ENCODE measurements at regions not wholly inside any gene's neighbourhood (a gene's known extent, or its start where the extent isn't known, plus 50 kb on each side); places are given as distances from the start of the nearest gene placed in this dataset.
A peak's percentile ranks its signal among the peaks of the same experiment; 100 is the strongest.

DNA sequence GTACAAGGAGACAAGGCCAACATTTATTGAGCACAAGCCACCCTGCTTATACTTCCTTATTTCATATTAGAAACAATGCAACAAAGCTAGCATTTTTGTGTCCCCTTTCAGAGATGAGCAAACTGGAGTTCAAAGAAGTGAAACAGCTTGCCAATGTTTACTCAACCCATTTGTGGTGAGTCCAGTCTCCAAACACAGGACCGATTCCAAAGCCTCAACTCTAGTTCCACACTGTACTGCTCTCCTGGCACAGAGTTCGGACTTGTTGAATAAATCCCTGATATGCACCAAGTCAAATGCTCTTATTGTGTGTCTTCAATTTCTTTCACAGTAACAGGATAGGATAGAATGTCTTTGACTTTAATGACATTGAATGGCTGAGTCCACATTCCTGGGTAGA lies 604.8 kb upstream of the BRINP1 start:
- DNase-seq: no peak

DNA sequence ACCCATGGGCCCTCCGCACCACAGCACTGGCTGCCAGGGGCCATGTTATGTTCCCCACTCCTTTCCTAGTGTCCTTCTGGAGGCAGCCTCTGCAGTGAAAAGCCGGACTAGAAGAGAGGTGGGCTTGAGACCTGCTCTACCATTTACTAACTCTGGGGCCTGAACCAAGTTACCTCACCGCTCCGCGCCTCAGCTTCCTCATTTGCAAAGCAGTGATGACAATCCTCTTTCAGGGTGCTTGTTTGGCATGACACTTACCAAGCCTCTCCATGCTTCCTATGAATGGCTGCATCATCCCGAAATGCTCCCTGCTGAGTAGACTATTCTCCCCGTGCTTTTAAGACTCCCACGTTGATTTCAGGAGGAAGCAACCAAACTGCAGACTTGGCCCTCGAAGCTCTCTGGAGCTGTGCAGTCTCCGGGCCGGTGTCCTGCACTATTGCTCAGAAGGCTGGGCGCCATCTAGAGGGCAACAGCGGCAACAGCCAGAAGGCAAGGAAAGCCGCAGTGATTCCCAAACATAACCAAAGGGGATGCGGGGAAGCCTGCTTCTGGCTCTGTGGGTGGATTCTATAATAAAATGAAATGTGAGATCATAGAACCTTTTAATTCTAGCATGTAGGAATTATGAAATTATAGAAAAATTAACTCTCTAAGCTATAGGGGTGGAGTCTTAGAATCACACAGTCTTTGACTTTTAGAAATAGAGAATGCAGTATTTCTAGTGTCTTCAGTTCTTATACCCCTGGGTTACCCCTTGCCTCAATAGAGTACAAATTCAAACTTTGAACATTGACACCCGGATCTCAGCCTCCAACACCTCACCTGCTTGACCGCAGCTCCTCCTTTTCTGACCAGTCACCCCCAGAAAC lies 599.8 kb upstream of the BRINP1 start:
- DNase-seq: peak; percentile 72

- DNase-seq: no peak
Observed at GRCh38 chr9:119967867-119968535, 598.8 kb upstream of the BRINP1 start.

DNA sequence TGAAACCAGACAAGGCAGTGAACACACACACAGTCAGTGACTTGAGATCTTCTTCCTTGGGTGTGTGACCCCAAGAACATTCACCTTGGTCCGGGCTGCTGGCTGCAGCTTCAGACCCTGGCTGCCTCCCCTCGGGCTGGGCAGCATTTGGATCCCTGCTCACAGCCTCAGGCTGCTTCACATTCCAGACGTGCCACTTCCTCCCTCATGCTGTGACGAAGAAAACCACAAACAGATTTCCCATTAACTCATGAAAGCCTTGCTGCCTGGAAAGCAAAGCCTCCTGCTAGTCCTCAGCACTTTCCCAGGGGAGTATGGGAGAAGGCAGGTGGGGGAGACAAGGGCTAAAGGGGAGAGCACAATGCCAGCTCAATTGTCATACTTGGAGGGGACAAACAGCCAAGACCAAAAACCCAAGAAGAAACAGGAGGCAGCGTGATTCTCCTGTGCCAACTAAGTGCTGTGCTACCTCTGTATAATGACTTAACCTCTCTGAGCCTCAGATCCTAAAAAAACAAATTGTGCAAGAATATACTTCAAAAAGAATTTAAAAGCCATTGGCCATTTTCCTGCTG lies 594.6 kb upstream of the BRINP1 start:
- no peak for DNase-seq

DNA sequence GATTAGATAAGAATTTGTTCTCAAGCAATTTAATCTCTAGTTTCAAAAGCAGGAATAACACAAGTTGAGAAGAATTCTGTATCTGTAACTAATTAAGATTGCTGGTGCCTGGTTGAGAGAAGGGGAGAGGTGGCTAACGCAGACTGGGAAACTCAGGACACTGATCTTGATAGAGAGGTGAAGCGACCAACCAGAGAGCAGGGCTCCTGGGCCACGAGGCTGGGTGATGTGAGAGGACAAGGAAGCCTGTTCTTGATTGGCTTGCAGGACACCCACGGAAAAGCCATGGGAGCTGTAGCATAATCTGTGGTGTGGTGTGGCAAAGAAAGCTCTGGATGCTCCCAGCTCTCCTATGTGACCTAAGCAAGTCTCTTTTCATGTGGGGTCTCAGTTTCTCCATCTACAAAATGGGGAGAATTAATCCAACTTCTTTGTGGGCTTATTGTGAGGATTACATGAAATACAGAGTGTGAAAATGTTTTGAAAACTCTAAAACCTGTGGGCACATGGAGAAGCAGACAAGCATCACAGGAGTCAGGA lies 594.1 kb upstream of the BRINP1 start:
- no peak for DNase-seq

DNA sequence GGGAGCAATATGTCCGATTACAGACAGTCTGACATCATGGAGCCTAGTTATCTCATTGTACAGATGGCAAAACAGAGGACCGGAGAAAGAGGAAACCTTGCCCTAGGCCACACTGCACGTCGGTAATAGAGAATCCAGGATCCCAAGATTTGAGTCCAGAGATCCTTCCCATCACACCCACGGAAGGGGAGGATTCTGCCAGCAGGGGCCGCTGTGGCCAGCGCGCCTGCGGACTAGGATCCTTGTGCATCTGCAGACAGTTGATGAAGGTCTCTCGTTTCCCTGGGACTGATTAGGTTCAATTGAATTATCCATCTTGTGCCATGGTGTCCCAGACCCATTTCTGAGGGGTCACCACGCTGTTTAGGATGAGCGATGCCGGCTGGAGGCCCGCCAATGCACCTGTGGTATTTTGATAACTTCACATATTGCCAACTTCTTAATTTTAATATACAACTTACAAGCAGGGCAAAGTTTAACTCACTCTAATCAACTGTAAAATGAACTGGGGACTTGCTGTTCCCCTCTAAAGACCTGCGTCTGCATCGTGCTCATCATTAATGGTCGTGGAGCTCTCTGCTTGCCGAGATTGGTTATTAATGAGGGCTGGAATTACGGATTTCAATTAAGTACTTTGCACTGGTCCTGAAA lies 592.7 kb upstream of the BRINP1 start:
- DNase-seq: peak; percentile 43

DNA sequence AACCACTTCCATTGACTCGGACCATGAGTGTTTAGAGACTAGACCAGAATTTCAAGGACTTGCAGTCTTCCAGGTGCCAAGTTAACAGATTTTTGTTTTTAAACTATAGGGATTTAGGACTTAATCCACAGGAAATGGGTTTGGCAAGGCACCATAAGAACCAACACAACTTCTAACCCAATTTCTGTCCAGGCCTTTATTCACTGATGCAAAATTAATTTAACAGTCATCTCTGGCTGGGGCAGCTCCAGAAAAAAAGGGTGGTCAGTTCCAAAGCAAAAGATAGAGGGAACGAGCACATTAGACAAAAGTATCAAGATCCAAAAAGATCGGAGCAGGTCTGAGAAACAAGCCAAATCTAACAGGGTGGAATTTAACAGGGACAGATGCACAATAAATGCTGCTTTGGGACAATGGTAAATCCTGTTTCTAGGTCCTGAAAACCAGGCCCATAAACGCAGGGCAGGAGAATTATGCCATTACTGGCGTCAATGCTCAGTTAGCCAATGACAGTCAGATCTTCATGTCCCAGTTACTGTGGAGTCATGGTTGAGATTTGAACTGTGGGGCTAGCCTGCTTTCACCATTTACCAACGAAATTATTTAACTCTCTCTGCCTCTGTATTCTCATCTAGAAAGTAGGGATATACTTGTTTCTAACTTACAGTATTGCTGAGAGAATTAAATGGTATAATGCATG lies 590.8 kb upstream of the BRINP1 start:
- DNase-seq: no peak

DNA sequence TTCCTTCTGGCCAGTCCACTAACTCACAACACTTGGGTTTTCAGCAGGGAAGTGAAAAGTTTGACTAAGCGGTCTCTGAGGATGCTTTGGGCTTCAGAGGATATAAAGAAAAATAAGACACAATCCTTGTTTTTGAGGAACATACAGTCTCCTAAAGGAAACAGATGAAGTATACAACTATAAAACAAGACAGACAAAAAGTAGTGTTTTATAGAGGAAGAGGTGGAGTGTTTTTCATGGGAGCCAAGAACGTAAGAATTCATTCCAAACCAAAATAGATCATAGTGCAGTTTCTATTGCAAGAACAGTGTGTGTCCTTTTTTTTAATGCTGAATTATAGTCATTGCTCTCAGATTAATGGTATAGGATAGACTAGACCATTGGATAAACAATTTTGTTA lies 586.9 kb upstream of the BRINP1 start:
- no peak for DNase-seq

DNA sequence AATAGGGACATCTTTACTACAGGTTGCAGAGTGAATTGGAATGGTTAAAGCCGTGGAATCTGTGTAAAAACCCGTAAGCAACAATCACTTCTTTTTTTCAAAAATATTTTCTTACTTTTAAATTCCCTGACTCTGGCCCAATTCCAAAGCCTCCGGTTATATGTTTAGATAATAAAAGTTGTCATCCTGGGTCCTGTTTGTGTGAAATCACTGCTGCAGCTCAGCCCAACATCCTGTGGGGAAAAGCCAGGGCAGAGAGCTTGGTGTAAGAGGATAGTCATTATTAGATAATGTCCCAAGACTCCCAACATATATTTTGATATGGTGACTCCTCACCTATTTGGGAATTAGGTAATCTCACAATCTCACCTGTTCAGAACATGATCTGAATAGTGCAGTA lies 586.0 kb upstream of the BRINP1 start:
- no peak for DNase-seq

GRCh38 chr9:119951591-119951990 lies 582.4 kb upstream of the BRINP1 start:
- no peak for DNase-seq

DNA sequence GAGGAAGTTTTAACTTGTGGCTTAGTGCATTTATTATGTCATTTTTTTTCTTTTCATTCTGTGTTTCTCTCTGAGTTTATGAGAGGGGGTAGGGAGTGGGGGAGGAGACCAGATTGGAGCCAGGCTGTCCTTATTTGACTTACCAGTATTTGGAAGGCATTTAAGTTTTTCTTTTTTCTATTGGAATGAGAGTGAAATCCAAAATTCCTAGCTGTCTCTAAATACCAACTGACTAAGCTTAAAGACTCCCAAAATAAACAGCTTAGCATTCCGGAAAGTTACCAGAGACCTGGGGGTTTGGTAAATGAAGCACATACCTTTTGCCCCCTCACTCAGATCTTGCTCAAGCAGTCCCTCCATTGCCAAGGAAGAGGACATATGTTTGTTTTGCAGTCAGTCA lies 581.9 kb upstream of the BRINP1 start:
- no peak for DNase-seq

- no peak for DNase-seq
Observed at GRCh38 chr9:119945686-119946085, 576.5 kb upstream of the BRINP1 start.

- DNase-seq: no peak
Observed at GRCh38 chr9:119941091-119941490, 571.9 kb upstream of the BRINP1 start.

GRCh38 chr9:119938871-119939270 lies 569.6 kb upstream of the BRINP1 start:
- DNase-seq: no peak

- DNase-seq: no peak
Observed at GRCh38 chr9:119934497-119934896, 565.3 kb upstream of the BRINP1 start.

GRCh38 chr9:119933191-119933590 lies 564.0 kb upstream of the BRINP1 start:
- no peak for DNase-seq

GRCh38 chr9:119924736-119925135 lies 555.5 kb upstream of the BRINP1 start:
- no peak for DNase-seq

GRCh38 chr9:119917175-119917574 lies 547.9 kb upstream of the BRINP1 start:
- DNase-seq: no peak

GRCh38 chr9:119907056-119907455 lies 537.8 kb upstream of the BRINP1 start:
- DNase-seq: no peak

DNA sequence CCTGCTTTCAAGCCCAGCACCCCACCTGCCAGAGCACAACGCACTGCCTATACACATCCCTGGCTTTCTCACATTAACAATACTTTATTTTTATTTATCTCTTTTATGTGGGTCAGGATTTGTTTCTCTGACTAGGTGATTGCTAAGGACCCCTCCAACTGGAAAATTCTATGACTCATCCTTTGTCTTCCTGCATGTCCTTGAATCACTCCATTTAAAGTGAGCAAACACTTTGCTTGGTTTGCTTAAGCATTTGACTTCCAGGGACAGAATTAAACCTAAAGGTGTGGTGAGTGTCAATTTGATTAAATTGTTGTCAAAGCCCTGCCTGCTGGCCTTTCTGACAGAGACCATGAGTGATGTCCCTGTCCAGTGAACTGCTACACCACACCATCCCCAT lies 536.5 kb upstream of the BRINP1 start:
- DNase-seq: no peak

DNA sequence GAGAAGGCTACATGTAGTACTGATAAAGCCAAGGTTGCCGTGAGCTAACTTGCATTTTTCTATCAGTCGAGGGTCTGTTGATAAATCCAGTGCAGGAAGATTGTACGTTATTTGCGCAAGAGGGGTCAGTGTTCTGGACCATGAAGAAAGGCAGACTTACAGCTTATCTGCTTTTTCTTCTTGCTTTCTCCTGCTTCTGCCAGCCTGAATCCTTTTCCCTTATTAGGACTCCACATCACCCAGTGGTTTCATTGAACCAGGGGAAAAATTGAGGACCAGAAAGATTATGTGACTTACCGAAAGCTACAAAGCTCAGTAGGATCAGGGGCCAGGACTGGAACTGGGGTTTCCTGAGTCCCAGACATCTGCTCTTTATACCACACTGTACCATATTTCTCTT lies 534.6 kb upstream of the BRINP1 start:
- no peak for DNase-seq

DNA sequence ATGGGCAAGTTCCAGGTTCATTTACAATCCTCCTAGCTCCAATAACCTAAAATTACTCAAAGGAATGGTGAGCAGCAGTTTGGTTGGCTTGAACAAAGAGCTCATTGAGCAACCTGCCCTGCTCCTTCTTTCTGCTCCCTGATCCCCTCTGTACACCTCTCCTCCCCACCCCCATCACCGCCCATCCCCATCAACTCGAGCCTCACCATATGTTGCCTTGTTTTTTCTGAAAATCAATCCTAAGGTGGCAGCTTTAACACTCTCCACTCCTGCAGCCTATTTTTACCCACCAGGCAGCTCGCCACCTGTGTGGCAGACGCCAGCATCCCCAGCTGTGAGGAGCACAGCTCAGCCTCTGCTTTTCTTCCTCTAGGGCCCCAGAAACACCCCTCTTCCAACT lies 533.4 kb upstream of the BRINP1 start:
- DNase-seq: no peak

- DNase-seq: no peak
Observed at GRCh38 chr9:119898316-119898715, 529.1 kb upstream of the BRINP1 start.
